GM18520 (cell line): ENCODE measurements at regions not wholly inside any gene's neighbourhood (a gene's known extent, or its start where the extent isn't known, plus 50 kb on each side); places are given as distances from the start of the nearest gene placed in this dataset.
A peak's percentile ranks its signal among the peaks of the same experiment; 100 is the strongest.

ENCODE experiments used
- ATAC-seq: cut with Tn5 transposase; IDR thresholded peaks from one replicate; pipeline ENCODE4 v1.9.1; 2021; ENCODE audit not compliant: unreplicated experiment

DNA sequence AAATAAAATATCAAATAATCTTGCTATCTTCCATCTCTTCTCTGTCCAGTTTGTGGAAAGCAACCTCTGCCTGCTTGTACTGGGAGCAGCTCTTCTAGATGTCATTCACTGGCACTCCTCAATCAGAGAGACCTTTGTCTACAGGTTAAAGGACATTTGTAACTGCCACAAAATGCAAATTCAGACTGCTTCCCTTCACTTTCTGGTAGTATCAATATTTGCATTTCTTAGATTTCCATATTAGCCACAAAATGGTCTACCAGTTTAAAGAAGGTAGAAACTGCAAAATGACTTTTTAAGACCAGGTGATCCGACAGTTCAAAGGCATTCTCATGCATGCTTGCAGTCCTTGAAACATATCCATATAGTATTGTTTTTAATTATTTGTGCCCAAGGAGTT lies 51.7 kb upstream of the RCN1 start:
- ATAC-seq: peak; percentile 80

DNA sequence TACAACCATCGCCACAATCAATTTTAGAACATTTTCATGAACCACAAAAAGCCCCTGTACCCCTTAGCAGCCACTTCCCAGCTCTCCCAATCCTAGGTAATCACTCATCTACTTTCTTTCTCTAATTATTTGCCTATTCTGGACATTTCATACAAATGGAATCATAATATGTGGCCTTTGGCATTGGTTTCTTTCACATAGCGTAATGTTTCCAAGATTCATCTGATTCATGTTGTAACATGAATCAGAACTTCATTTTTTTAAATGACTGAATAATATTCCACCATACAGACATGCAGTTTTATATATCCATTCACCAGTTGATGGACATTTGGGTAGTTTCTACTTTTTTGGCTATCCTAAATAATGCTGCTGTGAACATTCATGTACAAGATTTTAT lies 56.2 kb upstream of the RCN1 start:
- ATAC-seq: no peak

DNA sequence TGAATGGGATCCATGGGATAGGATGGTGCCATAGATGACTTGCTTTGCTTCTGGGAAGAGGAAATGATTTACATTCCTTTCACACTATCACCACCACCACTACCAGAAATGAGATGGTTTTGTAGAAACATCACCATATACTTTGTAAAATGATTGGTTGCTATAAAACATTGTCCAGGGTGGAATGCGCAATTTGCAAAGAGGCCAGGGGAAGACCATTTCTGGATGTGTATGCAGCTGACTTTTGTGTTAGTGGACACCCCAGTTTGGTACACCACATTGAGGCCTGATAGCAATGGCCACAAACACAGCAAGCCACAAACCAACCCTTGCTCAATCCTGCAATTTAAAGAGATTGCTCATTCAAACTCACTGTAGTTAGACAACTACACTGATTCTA lies 56.7 kb upstream of the RCN1 start:
- ATAC-seq: no peak

DNA sequence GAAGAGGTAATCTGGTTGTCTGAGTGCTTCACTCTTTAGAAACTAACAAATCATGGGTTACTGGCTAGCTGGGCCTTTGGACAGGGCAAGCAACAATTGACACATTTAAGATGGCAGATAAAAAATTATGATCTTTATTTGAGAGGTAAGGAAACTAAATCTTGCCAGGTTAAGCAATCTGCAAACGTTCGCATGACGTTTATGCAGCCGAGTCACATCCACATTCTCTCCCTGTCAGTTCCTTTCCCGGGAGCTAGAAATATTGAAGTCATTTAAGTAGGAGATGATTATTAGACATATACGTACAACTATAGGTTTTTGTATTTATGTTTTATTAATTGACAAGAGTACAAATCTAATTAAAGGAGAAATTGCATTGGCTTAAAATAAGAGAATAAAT lies 57.4 kb upstream of the RCN1 start:
- no peak for ATAC-seq

DNA sequence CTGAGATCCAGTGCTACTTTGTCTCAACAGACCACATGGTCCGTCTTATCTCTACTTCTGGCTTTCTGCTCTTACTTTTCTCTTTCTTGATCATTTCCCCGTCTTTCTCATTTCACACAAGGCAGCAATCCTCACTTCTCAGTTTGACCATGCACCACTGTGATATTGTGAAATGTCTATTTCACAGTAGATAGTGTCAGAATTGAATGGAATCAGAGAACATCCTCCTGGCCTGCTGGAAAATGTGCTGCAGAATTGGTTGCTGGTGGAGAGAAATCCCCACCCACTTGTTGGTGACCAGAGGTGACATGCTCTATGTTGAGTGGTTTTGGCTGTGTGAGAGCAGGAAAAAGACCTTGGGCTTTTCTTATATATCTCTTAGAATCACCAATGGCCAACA lies 57.8 kb upstream of the RCN1 start:
- peak; percentile 34 for ATAC-seq

DNA sequence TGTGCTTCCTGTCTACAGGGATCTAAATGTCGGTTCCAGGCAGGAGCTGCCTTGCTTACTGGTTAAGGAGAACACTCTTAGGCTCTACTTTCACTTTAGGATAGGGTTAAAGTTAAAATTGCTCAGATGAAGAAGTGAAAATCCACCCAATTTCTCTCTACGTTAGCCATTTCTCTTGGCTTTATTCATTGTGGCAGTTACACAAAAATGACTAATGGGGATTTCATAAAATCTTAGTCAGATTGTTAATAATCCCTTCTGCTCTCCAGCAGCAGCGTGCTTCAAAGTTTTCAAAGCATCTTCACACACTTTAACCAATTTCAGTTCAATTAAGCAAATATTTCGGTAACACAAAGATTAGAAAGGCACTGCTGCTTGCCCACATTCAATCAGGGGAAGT lies 58.4 kb upstream of the RCN1 start:
- peak; percentile 54 for ATAC-seq

DNA sequence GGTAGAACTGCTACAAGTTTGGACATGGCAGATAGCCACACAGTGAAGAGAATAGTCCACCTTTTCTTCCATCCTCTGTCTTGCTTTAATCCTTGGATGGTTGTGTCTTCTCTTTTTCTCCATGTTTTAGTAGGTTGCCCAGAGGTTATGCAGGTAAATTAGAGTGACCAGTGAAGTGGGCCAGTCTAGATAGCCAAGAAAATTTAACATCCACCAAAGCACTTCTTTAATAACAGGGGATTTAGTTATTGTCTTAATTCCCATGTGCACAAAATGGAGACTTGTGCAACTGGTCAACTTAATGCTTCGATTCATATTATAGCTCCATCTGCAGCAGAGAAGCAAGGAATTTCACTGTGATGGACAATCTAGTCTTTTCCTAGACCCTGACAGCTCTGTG lies 58.8 kb upstream of the RCN1 start:
- no peak for ATAC-seq

DNA sequence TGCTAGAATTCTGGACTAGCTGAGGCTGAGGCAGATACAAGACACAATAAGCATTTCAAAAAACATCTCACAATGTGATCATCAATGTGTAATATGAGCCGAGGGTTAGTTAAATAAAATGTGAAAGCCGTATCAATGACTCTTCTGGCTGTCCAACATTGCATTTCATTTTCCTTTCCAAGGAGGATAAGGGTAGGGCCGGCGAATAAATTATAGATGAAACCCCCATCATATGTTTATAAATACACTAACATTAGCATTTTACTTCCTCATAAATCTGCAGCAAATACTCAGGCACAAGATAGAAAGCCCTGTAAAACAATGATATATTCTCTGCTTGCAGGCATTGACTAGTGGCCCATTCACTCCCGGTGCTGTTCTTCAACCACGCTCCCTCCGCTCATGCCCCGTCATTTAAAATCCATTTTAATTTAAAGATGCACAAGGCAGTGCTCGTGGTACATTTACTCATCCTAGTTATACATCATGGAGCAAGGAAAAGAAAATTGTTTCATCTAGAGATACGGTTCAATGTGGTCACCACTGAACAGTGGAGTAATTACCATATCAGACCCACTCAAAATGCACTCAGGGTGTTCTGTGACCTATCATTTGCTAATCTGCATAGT lies 59.9 kb upstream of the RCN1 start:
- no peak for ATAC-seq

DNA sequence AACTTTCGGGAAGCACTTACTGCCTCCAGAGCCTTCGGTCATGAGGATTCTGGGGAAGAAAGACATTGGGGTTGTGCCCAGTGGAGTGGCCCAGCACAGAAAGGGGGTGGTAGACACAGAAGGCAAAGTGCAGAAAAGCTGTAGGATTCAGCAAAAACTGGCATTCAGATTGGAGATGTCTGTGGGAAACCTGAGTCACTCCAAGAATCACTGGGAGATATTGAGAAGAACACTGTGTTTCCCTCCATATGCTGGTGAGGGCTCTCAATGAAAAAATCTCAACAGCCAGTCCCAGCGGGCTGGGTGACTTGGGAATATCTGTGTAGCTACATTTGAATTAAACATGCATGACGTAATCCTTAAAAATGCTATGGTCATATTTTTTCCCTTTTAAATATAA lies 61.2 kb upstream of the RCN1 start:
- ATAC-seq: no peak

DNA sequence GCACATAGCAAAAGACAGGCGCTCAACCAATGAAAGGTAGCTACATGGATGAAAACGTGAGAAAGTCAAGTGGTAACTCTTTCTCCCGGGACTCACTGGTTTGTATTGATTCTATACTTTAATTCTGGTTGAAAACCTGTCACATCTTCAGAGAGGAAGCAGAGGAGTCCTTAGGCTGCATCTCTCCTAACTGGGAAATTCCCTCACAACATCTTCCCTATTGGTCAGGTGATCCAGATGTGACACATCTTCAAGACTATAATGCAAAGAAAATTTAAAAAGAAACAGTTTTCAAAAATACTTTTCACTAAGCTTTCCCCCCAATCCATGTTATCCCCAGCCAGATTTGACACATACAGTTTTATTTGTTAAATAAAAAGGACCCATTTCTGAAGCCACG lies 62.7 kb upstream of the RCN1 start:
- no peak for ATAC-seq

DNA sequence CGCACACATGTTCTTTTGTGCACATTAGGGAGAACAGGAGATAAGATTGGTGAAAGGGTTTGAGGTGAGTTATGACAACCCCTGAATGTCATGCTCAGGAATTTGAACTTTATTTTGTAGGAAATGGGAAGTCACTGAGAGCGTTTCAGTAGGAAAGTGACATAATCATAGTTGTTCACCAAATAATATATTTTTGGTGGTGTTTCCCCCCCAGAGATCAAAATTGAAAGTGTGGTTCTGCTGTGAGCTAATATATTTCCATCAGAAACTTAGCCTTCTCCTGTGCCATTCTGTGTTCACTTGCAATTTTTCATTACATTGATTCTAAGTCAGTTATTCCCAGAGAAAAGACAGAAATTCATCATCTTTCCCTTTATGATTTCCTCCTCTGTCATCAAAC lies 64.1 kb upstream of the RCN1 start:
- ATAC-seq: no peak

DNA sequence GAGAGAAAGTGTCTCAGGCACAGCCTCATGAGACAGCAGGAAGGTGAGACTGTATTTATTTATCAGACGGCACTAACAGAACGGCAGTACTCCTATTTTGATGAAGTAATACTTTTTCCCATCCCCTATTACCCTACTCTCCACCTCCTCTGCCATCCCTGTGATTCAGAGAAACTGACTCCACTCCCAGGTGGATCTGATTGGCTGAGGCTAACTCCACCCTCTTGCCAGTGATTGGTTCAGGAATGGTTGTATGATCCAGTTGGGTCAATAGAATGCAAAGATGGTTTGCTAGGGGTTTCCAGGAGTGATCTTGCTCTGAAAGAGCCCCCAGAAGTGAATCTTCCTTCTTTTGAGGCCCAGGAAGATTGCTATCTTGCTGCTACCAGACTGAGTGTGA lies 65.9 kb upstream of the RCN1 start:
- no peak for ATAC-seq

DNA sequence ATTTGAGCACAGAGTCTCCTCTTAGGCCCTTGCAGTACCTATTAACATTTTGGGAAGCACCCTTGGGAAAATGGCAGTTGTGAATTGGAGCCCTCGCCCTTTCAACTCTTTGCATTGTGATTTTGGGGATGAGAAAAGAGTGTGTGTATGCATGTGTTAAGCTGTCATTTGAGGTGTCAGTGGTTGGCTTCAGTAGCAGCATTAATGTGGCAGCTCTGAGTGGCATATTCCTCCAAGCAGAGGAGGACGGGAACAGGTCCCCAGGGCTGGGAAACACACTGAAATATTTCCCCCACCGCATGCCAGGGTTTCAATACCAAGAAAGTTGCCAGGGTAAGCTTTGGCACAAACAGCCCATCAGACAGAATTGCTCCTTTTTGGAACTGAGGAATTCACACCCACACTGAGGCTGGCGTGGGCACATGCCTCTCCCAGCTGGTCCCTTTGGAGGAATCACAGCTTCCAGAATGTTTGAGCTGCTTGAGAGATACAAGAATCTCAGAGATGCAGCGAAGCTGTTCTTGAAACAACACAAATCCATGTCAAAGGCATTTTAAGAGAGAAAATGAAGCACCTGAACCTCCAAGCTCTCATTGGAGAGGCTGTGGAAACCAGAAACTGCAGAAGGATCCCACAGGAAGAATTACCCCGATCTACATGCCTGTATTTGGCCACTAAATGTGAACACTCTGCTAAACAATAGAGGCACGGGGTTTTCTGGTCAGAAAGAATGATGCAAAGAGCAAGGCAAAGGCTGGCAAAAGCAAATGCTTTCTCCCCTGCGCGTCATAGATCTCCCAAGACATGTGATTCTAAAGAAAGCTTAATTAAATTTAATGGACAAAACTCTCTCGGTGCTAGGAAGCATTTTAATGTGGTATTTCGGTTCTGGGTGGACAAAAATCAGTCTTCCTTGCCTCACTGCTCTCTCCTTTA lies 67.2 kb upstream of the RCN1 start:
- ATAC-seq: no peak

DNA sequence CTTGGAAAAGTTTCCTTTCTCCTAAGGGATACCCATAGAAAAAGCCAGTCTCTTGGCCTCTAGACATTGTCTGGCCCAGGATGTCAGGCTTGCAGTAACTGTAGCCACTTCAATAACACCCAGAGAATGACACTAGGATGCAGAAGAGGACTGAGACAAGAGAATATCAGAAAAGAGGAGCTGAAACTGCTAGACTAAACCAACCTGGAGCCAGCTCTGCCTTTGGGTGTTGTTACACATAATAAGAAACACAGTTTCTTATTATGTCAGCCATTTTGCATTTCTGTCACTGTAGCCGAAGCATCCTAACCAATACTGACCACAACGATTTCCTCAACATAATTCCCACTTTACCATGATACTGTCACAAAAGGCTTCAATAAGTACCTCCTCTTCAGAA lies 72.2 kb upstream of the RCN1 start:
- no peak for ATAC-seq

DNA sequence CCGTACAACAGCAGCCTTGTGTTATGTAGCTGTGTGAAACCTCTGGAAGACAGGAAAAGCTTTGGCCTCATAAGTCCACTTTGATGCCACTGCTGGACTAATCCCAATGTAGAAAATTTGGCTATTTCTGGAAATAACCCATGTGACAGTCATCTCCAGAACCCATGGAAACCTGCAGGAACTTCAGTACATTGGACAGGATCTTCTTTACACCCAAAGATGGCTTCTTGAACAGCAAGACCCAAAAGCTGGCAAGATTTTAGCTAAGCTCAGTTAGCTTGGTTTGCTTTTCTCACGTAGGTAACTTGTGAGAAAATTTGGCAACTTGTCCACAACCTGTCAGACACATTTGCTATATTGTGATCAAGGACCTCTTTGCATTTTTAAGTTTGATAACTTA lies 74.8 kb upstream of the RCN1 start:
- no peak for ATAC-seq

DNA sequence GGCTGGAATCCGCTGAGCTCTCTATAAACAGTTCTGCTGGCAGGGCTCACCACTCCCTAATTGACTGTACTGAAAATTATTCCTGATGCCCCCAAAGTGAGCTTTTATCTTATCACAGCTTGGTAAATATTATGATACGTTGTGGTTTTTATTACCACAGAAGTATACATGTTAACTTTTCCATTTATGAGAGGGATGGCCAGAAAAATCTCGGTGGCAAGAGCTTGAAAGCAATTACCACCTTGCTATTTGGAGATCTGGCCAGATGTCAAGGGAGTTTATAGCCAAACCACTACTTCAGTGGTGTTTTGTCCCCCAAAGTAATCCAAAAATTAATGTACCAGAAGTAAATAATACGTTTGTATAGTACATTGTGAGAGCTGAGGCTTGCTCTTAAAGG lies 75.4 kb upstream of the RCN1 start:
- ATAC-seq: no peak

DNA sequence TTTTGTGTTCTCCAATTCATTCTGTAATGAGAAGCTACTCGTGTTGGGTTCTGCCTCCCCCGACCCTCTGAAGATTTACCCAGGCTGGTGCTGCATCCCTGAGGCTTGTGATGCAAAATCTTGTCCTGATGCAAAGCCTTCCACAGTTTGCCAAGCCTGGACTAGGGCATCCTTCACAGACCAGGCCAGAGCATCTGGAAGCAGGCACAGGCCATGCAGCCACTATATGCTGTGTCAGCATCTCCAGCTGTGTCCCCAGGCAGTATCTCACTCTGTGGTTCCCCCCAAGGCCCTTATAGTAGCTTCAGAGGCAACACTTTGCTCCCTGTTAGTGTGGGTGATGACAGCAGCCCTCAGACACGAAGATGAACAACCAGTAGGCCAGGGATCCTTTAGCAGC lies 77.3 kb upstream of the RCN1 start:
- ATAC-seq: no peak

DNA sequence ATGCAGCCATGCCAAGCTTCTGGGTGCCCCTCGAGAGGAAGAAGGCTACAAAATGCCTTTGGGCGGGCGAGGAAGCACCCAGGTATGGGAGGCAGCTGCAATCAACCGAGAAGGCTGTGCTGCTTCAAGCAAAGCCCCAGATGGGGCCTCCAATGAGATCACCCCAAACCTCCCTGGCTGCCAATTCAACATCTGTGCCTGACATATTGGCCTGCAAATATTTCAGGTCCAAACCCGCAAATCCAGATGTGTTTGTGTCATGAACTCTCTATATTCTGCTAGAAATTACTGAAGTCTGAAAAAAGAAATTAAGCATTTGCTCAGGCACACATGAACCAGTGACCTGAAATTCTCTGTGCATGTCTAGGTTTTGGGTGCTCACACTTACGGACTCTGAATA lies 78.8 kb upstream of the RCN1 start:
- no peak for ATAC-seq

DNA sequence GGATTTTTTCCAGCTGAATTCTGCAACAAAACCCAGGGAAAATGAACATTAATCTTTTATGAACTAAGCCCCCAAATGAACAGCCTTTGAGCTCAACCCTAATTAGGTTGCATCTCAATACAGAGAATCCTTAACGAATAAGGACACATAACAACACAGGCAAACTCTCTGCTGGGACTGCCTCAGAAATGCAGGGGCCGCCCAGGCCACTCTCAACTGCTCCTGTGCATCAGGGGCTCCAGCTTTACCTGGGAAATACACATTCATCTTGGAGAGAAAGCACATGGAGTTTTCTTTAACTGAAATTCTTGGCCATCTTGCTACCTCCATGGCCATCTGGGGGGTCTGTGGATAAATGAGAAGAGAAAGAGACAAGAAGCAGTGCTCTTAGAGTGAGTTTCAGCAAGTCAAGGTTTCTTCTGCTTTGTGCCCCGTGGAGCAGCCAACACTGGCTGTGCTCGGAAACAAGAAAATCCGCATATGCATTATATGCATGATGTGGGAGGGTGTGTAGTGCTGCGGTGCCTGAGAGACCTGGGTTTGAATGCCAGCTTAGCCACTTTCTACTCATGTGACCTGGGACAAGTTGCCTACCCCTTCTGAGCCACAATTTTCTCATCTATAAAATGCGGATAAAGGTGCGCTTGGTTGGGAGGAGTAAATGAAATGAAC lies 81.9 kb upstream of the RCN1 start:
- ATAC-seq: no peak

DNA sequence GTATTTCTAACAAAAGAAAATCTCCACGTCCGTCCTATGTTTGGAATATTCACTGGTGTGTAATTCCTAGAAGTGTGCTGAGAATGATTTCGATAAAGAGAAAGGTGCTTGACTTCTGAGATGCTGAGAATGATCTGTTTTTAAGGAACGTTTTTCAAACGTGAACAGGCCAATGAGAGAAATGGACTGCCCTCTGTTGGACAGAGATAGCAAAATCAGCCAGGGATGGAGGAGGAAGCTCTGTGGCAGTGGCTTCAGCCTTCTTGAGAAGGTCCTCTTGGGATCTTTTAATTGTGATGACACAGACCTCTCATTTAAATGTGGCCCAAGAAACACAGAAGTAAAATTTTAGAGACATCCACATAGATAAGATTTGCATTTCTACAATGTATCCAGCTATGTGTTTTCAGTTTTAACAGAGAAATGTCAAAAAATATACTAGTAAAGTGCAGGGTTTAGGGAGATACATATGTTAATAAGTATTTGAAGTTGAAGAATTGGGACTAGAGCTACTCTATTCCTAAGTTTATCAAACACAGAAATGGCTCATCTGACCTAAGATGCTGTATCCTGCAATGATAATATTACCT lies 84.0 kb upstream of the RCN1 start:
- no peak for ATAC-seq

DNA sequence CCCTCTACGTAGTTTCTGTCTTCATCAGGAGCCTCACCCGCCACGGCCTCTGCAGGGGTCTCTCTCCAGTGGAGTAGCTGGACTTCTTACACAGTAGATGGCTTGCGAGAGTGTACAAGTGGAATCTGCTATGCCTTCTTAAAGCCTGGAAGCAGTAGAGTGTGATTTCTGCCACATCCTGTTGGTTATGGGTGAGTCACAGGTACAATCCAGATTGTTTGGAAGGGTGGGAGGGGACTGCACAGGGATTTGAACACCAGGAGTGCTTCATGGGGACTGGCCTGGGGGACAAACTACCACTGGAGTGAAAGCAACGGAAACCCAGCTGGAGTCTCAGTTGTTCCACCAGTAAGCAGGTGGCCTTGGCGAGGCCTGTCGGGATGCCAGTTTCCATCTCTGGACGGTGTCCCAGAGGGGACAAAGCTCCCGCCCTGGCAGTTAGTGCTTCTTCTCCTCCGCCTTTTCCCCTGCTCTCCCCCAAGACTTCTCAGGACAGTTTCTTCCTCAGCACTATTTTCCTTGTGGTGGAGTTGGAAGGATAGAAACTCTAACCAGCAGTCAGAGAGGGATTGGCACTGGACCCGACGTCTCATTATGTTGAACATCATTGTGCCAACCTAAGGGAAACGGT lies 85.0 kb upstream of the RCN1 start:
- ATAC-seq: no peak
